Loucy (cell line): ENCODE measurements at regions not wholly inside any gene's neighbourhood (a gene's known extent, or its start where the extent isn't known, plus 50 kb on each side); places are given as distances from the start of the nearest gene placed in this dataset.

Experiments used
- H2AFZ ChIP-seq: fragments of 200-600 bp; sonication (generic); 2 replicates; pipeline ENCODE4 v1.6.0; 2016; ENCODE audit warnings: antibody characterized with exemption, mild to moderate bottlenecking, low read length, moderate library complexity
- H3F3A ChIP-seq: fragments of 200-600 bp; 2 replicates; pipeline ENCODE4 v1.6.0; 2016; ENCODE audit warnings: antibody characterized with exemption, low read depth, mild to moderate bottlenecking
- H3K27me3 ChIP-seq: fragments of 200-600 bp; sonication (generic); 2 replicates; pipeline ENCODE4 v1.6.1; 2014; ENCODE audit warnings: low read length, mild to moderate bottlenecking; ENCODE audit not compliant: insufficient read depth, poor library complexity, severe bottlenecking
- H3K36me3 ChIP-seq: fragments of 200-600 bp; sonication (generic); 2 replicates; pipeline ENCODE4 v1.6.1; 2016; ENCODE audit warnings: low read length; ENCODE audit not compliant: insufficient read depth
- H3K4me1 ChIP-seq: fragments of 200-600 bp; sonication (generic); 2 replicates; pipeline ENCODE4 v1.5.1; 2014; ENCODE audit warnings: low read length, mild to moderate bottlenecking; ENCODE audit not compliant: insufficient read depth, poor library complexity, severe bottlenecking
- H3K4me2 ChIP-seq: fragments of 200-600 bp; sonication (generic); 2 replicates; pipeline ENCODE4 v1.6.0; 2014; ENCODE audit warnings: antibody characterized with exemption, low read length, low read depth, mild to moderate bottlenecking; ENCODE audit not compliant: poor library complexity, severe bottlenecking
- H3K4me3 ChIP-seq: fragments of 200-600 bp; sonication (generic); 2 replicates; pipeline ENCODE4 v1.5.1; 2014; ENCODE audit warnings: low read length, mild to moderate bottlenecking, mixed read lengths; ENCODE audit not compliant: poor library complexity, severe bottlenecking
- H3K79me2 ChIP-seq: fragments of 200-600 bp; sonication (generic); 2 replicates; pipeline ENCODE4 v1.6.1; 2014; ENCODE audit warnings: low read length; ENCODE audit not compliant: insufficient read depth
- H3K9ac ChIP-seq: fragments of 200-600 bp; sonication (generic); 2 replicates; pipeline ENCODE4 v1.6.0; 2014; ENCODE audit warnings: mild to moderate bottlenecking, low read depth, low read length, moderate library complexity; ENCODE audit not compliant: poor library complexity, severe bottlenecking
- H3K9me2 ChIP-seq: fragments of 200-600 bp; sonication (generic); replicated peaks from 2 replicates; pipeline ENCODE4 v1.6.1; 2016; ENCODE audit warnings: low read depth, low read length, mixed read lengths
- H3K9me3 ChIP-seq: fragments of 200-600 bp; sonication (generic); 2 replicates; pipeline ENCODE4 v1.6.1; 2014; ENCODE audit warnings: mild to moderate bottlenecking, antibody characterized with exemption, low read length, low read depth; ENCODE audit not compliant: insufficient read depth
- H4K20me1 ChIP-seq: fragments of 200-600 bp; sonication (generic); 2 replicates; pipeline ENCODE4 v1.6.0; 2014; ENCODE audit warnings: antibody characterized with exemption, low read length, mild to moderate bottlenecking; ENCODE audit not compliant: insufficient read depth, poor library complexity, severe bottlenecking
- EZH2phosphoT487 ChIP-seq: fragments of 200-600 bp; IDR thresholded peaks from 2 replicates; pipeline ENCODE4 v1.6.1; 2018; ENCODE audit warnings: antibody characterized with exemption, mild to moderate bottlenecking, moderate library complexity, borderline replicate concordance
- TF ChIP-seq, protein P1 (sequence below): fragments of 200-600 bp; sonication (generic); conservative IDR thresholded peaks from 2 replicates; pipeline ENCODE4 v1.5.1; 2014; ENCODE audit warnings: mild to moderate bottlenecking, antibody characterized with exemption, low read length

GRCh38 chr11:126140201-126140925 lies 71.1 kb downstream of the RPUSD4 start:
- Histone ChIP-seq H3K79me2 (no peaks in the 10 kb centered on the region), H3K4me2 (no peak overlapping the region), H3K27me3 (no peaks in the 10 kb centered on the region), H3K9ac (no peak overlapping the region), H4K20me1 (no peaks in the 10 kb centered on the region), H3K9me3 (no peaks in the 10 kb centered on the region), H3K9me2 (no peaks in the 10 kb centered on the region), H3K4me3 (no peak overlapping the region), H3F3A (no peaks in the 10 kb centered on the region), H3K4me1 (no peaks in the 10 kb centered on the region), H3K36me3 (no peaks in the 10 kb centered on the region), H2AFZ (no peak overlapping the region)
- TF ChIP-seq EZH2phosphoT487 = no peak
- TF ChIP-seq, protein P1, sequence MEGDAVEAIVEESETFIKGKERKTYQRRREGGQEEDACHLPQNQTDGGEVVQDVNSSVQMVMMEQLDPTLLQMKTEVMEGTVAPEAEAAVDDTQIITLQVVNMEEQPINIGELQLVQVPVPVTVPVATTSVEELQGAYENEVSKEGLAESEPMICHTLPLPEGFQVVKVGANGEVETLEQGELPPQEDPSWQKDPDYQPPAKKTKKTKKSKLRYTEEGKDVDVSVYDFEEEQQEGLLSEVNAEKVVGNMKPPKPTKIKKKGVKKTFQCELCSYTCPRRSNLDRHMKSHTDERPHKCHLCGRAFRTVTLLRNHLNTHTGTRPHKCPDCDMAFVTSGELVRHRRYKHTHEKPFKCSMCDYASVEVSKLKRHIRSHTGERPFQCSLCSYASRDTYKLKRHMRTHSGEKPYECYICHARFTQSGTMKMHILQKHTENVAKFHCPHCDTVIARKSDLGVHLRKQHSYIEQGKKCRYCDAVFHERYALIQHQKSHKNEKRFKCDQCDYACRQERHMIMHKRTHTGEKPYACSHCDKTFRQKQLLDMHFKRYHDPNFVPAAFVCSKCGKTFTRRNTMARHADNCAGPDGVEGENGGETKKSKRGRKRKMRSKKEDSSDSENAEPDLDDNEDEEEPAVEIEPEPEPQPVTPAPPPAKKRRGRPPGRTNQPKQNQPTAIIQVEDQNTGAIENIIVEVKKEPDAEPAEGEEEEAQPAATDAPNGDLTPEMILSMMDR = no peak

DNA sequence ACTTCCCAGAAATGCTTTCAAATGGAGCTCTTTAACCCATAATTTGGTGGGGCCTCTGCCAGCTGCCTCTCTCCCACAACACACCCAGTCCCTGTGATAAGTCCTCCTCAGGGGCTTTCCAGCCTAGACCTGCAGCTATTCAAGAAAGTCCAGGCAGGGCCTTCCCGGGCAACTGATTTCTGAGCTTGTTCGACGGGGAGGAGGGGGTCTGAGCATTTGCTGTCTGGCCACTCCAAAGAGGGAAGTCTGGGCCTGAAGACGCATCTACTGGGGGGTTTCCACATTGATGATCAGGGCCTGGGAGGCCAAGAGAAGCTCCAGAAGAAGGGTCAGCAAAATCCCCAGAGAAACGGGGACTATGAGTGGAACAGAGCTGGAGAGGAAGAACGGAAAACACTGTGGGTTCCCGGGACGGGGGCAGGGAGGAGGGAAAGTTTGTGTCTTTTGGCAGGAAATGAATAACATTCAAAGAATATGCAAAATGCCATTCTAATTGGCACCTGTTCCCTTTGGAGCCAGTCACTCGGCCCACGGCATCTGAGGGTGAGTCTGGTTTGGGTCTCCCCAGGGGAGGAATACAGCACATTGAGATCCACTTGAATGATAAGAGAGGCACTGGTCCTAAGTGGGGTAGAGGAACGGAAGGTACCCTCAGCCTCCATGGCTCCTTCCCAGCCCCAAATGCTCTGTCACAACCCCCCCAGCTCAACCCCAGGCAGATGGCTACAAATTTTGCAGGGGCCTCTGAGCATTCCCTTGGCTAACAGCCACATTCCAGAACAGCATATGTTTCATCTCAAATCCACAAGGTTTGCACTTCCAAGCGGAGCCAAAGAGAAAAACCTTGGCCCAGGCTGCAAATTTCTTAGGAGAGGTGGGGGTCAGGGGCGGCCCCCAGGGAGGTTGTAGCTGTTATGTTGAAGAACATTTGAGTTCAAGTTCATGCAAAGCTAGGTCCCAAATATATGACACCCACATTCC lies 72.0 kb downstream of the RPUSD4 start:
- H3K4me3 ChIP-seq = no peak overlapping the region
- no peaks in the 10 kb centered on the region for H3K36me3 ChIP-seq
- no peak overlapping the region for H3K9ac ChIP-seq
- no peaks in the 10 kb centered on the region for H3K27me3 ChIP-seq
- no peak overlapping the region for H2AFZ ChIP-seq
- H3K4me2 ChIP-seq = no peak overlapping the region
- no peaks in the 10 kb centered on the region for H3K9me2 ChIP-seq
- no peak for TF ChIP-seq EZH2phosphoT487
- TF ChIP-seq, protein P1 = no peak
- no peaks in the 10 kb centered on the region for H3K4me1 ChIP-seq
- H3F3A ChIP-seq = no peaks in the 10 kb centered on the region
- no peaks in the 10 kb centered on the region for H3K9me3 ChIP-seq
- no peaks in the 10 kb centered on the region for H3K79me2 ChIP-seq
- H4K20me1 ChIP-seq = no peaks in the 10 kb centered on the region

DNA sequence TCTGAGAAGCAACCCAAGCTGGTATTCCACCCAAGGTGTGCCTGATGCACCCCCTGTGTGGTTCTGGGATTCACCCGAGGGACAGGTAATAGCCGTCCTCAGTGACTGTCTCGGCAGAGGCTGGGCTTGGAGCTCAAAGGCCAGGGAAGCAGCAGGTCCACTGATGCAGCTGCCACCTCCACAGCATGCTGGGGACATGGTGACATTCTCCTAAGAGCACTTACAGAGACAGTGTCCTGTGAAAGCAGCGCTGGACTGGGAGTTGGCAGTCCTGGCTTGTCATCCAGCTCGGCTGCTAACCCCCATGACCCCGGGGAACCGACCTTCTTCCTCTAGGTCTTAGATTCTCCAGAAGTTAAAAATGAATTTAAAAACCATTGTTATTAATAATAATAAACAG lies 72.8 kb downstream of the RPUSD4 start:
- no peaks in the 10 kb centered on the region for H3K36me3 ChIP-seq
- H4K20me1 ChIP-seq = no peaks in the 10 kb centered on the region
- TF ChIP-seq, protein P1 = no peak
- no peak for TF ChIP-seq EZH2phosphoT487
- no peaks in the 10 kb centered on the region for H3F3A ChIP-seq
- no peak overlapping the region for H3K4me2 ChIP-seq
- H3K27me3 ChIP-seq = no peaks in the 10 kb centered on the region
- no peak overlapping the region for H3K4me3 ChIP-seq
- no peaks in the 10 kb centered on the region for H3K79me2 ChIP-seq
- H3K4me1 ChIP-seq = no peaks in the 10 kb centered on the region
- no peak overlapping the region for H2AFZ ChIP-seq
- H3K9me3 ChIP-seq = no peaks in the 10 kb centered on the region
- no peaks in the 10 kb centered on the region for H3K9me2 ChIP-seq
- no peak overlapping the region for H3K9ac ChIP-seq
